NB4 (cell line): ENCODE measurements at regions not wholly inside any gene's neighbourhood (a gene's known extent, or its start where the extent isn't known, plus 50 kb on each side); places are given as distances from the start of the nearest gene placed in this dataset.

Source experiments
- MYC ChIP-seq: IDR thresholded peaks from 2 replicates; pipeline ENCODE4 v1.6.1; 2011; ENCODE audit warnings: low read depth, low read length
- POLR2A ChIP-seq: IDR thresholded peaks from 2 replicates; pipeline ENCODE4 v1.6.1; 2011; ENCODE audit warnings: mild to moderate bottlenecking; ENCODE audit not compliant: insufficient read length; ENCODE audit errors: extremely low read depth
- TF ChIP-seq, protein P1 (sequence below): IDR thresholded peaks from one replicate; pipeline ENCODE4 v1.5.1; 2012; ENCODE audit warnings: low read depth, low read length

GRCh38 chr18:51400721-51401120 is 203.2 kb upstream of the MEX3C start:
- TF ChIP-seq MYC (no peak), POLR2A (no peak)
- TF ChIP-seq, protein P1, sequence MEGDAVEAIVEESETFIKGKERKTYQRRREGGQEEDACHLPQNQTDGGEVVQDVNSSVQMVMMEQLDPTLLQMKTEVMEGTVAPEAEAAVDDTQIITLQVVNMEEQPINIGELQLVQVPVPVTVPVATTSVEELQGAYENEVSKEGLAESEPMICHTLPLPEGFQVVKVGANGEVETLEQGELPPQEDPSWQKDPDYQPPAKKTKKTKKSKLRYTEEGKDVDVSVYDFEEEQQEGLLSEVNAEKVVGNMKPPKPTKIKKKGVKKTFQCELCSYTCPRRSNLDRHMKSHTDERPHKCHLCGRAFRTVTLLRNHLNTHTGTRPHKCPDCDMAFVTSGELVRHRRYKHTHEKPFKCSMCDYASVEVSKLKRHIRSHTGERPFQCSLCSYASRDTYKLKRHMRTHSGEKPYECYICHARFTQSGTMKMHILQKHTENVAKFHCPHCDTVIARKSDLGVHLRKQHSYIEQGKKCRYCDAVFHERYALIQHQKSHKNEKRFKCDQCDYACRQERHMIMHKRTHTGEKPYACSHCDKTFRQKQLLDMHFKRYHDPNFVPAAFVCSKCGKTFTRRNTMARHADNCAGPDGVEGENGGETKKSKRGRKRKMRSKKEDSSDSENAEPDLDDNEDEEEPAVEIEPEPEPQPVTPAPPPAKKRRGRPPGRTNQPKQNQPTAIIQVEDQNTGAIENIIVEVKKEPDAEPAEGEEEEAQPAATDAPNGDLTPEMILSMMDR, result no peak
